CD4-positive, alpha-beta T cell treated with Interleukin-10 for 1 hour (primary cell): ENCODE measurements at regions not wholly inside any gene's neighbourhood (a gene's known extent, or its start where the extent isn't known, plus 50 kb on each side); places are given as distances from the start of the nearest gene placed in this dataset.
A peak's percentile ranks its signal among the peaks of the same experiment; 100 is the strongest.
"Not testable (repeated sequence)": the region's sequence is repeated elsewhere in the genome, so short reads cannot be mapped to it uniquely, and the experiment has no call there.

ENCODE experiments used
- DNase-seq: peaks from one replicate; pipeline ENCODE4 v3.0.0-alpha.2; 2020

DNA sequence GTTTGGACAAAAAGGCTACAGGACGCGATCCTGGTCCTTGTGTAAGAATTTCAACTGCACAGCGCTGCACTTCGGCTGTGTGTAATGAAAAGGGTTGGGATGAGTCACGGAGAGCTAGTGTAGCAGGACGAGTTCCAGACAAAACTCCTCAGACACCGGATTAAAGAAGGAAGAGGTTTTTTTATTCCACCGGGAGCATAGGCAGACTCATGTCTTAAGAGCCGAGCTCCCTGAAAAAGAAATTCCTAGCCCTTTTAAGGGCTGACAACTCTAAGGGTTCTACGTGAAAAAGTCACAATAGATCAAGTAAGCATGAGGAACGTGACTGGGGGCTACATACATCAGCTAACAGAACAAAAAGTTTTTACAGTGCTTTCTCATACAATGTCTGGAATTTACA is 54.8 kb upstream of the FAM90A1 start:
- not testable (repeated sequence) for DNase-seq

DNA sequence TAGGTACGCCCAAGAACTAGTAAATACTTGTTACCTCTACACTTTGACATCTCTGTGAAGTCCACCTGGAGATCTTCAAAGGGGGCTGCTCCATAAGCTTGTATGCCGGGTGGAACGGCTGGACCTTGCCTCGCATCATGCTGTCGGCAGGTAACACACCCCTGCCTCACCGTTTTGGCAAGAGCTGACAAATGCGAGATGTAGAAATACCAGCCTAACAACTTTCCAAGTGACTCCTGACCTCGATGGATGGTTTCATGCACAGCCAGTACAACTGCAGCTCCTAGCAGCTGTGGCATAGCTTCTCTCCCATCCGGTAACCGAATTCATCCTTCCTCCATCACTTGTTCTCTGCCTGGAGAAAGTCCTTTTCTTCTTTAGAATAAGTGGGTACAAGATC is 58.3 kb upstream of the FAM90A1 start:
- DNase-seq, result not testable (repeated sequence)

DNA sequence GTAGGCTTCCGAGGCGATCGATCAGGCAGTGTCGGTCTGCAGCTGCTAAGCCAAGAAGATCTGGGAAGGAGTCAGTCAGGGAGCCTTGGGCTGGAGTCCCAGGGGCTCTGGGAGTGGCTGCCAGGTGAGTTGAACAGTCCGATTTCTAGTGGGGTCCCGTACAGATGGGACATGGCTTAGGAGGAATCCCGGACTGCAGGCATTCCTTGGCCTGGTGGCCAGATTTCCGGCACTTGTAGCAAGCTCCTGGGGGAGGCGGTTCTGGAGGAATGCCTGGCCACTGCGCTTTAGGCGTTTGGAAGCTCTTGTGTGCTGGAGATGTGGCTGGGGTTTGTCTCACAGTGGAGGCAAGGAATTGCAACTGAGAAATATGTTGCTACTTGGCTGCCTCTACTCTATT is 64.3 kb upstream of the FAM90A1 start:
- not testable (repeated sequence) for DNase-seq

DNA sequence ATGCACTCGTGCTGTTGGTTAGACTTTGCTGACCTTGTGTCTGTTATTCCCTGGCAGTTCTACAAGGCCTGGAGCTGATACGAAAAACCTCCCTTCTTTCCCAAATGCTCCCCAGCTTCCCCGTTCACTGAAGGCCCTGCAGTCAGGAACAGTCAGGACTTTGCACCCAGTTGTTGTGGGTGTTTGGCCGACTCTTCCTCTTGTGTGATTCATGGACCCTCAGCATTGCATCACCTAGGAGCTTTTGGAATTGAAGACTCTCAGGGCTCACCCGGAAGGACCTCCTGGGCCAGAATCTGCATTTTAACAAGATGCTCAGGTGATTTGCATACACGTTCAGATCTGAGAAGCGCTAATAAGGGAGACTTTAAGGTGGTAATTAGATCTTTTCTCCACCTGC is 67.2 kb upstream of the FAM90A1 start:
- not testable (repeated sequence) for DNase-seq

DNA sequence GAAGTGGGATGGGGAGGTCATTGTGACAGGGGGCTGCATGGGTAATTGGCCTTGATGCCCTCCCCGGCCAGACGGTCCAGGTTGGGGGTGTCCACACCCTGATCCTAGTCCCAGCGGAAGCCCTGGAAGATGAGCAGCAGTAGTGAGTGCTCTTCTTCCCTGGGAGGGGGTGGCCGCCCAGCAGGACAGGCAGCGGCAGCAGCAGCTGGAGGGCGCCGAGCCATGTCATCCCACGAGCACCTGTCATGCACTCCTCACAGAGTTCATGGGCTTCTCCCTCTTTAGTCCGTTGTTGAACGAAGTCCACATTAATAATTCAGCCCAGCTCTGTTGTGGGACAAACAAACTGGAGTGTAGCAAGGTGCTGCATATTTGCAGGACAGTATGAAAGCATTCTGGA is 81.2 kb upstream of the FAM90A1 start:
- not testable (repeated sequence) for DNase-seq

DNA sequence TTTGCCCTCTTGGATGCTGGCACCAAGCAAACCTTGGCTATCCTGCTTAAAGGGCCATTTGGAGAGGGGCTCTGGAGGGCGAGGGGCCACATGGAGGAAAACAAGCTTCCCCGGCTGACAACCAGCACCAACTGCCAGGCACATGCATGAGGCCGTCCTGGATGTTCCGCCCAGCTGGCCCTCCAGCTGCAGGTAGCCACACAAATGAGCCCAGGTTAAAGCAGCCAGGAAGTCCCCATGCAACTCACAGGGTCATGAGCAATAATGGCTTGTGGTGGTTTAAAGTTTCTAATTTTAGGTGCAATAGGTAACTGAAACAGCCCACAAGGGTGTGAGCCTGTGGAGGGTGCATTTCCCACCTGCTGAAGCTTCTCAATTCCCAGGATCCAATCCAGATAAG is 88.6 kb upstream of the FAM90A1 start:
- DNase-seq, result not testable (repeated sequence)

DNA sequence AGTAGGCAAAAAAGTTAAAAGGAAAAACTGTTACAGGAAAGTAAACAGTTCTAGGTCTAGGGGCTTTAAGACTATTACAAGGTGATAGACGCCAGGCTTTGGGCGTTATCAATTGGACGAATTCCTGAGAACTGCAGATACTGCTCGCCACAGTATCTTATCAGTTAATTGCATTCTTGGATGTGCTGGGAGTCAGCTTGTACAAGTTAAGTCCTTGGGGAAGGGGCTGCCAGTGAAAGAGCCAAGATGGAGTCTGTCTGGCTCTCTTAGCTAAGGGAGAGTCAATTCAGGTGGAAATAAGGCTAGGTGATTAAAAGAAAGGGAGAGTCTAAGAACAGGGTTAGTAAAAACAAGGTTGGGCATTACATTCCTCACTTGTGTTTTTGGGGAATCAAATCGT is 90.3 kb upstream of the FAM90A1 start:
- DNase-seq, result not testable (repeated sequence)

DNA sequence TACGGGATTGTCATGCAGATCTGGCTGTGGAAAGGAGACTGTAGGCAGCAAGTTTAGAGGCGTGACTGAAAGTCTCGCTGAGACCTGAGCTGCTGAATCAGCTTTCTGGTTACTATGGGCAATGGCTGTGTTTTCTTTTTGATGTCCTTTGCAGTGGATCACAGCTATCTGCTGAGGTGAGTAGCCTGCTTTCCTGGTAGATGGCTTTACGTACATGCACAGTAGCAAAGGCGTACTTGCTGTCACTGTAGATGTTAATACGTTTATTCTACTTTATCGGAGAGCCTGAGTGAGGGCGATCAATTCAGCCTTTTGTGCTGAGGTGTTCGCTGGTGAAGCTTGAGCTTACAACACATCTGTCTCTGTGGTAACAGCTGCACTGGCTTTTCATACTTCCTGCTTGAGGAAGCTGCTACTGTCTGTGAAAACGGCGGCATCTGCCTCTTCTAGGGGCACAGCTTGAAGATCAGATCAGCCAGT is 92.9 kb upstream of the FAM90A1 start:
- peak; percentile 71 for DNase-seq

DNA sequence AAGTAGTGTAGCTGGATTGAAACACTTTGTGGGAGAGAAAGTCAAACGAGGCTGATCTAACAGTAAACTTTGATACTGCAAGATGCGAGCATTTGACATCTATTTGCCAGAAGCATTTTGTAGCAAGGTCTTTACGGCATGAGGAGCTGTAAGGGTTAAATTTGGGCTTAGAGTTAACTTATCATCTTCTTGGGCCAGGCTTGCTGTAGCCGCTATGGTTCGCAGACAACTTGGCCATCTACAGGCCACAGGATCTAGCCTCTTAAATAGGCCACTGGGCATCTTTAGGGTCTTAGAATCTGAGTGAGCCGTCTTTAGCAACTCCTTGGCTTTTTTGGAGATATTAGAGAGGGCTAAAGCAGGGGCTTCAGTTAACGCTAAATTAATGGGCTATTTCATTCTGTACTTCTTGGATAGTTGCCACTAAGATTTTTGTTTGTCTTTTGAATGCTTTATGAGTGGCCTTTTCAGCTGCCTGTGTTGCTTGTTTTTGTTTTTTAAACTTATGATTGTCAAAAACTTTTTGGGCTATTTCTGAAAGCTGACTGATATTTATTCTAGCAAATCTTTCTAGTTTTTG is 93.5 kb upstream of the FAM90A1 start:
- DNase-seq, result not testable (repeated sequence)

DNA sequence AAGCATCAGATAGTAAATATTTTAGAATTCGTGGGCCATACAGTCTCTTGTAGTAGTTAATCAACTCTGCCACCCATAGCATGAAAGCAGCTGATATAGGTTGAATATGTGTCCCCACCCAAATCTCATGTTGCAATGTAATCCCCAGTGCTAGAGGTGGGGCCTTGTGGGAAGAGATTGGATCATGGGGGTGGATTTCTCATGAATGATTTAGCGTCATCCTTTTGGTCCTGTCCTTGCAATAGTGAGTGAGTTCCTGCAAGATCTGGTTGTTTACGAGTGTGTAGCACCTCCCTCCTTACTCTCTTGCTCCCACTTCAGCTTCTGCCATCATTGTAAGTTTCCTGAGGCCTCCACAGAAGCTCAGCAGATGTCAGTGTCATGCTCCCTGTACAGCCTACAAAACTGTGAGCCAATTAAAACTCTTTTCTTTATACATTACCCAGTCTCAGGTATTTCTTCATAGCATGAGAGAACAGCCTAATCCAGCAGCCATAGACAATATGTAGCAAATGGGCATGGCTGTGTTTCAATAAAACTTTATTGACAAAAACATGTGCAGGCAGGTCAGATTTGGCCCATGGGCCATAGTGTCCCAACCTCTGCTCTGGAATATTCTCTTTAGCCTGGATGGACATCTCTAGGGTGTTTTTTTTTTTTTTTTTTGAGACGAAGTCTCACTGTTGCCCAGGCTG is 97.9 kb upstream of the FAM90A1 start:
- not testable (repeated sequence) for DNase-seq

DNA sequence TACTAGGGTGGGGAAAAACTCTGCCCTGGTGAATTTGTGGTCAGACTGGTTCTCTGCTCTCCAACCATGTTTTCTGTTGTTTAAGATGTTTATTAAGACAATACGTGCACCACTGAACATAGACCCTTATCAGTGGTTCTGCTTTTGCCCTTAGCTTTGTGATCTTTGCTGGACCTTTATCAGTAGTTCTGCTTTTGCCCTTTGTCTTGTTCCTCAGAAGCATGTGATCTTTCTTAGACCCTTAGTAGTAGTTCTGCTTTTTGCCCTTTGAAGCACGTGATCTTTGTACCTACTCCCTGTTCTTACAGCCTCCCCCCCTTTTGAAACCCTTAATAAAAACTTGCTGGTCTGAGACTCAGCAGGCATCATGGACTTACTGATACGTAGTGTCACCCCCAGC is 101.4 kb upstream of the FAM90A1 start:
- not testable (repeated sequence) for DNase-seq

DNA sequence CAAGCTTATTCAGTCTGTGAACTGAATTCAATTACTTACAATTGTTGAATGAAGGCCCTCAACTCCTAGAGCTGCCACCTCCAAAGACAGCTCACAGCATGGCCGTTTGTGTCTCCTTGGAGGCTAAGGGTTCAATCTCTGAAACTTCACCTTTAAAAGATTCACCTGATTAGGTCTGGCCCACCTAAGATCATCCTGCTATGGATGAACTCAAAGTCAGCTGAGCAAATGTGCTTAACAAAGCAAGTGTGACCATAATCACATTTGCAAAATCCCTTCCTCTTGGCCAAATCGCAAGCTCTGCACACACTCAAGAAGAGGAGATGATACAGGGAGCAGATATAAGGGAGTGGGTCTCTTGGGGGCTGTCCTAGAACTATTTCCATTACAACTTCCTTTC is 105.0 kb upstream of the FAM90A1 start:
- DNase-seq, result not testable (repeated sequence)

DNA sequence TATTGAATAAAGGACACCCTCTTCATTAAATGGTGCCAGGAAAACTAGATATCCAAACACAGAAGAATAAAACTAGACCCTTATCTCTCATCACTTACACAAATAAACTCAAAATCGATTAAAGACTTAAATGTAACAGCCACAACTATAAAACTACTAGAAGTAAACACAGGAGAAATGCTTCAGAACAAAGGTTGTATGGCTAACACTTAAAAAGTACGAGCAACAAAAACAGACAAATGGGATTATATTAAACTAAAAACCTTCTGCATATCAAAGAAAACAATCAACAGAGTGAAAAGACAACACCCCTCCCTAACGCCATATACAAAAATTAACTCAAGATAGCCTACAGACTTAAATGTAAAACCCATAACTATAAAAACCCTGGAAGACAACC is 104.7 kb upstream of the CLEC6A start:
- DNase-seq, result not testable (repeated sequence)

DNA sequence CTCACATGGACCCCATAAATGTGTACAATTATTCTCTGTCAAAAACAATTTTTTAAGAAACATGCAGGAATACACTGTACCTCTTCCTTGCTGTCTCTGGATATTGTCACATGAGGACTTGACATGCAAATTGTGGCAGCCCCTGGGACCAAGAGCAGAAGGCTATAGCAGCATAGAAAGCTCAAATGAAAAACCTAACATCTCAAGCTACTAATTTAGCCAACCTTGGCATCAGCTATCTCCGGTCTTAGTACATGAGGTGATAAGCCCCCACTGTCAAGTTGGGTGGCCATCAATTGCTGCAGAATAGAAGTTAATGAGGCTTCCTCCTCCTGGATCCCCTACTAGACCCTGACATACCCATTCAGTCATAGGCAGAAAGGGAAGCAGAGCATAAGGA is 101.0 kb upstream of the CLEC6A start:
- not testable (repeated sequence) for DNase-seq

DNA sequence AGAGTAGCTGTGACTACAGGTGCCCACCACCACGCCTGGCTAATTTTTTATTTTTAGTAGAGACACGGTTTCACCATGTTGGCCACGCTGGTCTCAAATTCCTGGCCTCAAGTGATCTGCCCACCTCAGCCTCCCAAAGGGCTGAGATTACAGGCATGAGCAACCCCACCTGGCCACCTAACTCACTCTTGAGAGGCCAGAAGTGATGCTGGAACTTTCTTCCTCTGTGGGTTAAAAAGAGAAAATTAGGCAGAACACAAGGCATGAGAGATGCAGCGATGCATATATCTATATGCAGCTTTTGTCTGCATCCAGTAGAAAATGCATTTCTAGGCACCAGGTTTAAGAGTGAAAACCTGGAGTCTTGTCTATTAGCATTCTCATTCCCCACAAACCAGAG is 100.2 kb upstream of the CLEC6A start:
- DNase-seq, result not testable (repeated sequence)

DNA sequence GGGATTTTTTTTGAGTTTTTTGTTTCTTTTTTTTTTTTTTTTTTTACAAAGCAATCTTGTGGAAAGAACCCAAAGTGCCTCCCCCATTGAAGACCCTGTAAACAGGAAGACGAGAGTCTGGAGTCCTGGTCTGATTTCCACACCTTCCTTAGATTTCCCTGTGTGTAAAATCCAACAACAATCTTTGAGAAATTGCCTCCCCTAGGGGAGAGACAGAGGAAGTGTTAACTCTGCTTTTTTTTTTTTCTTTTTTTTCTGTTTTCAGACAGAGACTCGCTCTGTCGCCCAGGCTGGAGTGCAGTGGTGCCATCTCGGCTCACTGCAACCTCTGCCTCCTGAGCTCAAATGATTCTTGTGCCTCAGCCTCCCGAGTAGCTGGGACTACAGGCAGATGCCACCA is 82.0 kb upstream of the CLEC6A start:
- DNase-seq, result not testable (repeated sequence)

DNA sequence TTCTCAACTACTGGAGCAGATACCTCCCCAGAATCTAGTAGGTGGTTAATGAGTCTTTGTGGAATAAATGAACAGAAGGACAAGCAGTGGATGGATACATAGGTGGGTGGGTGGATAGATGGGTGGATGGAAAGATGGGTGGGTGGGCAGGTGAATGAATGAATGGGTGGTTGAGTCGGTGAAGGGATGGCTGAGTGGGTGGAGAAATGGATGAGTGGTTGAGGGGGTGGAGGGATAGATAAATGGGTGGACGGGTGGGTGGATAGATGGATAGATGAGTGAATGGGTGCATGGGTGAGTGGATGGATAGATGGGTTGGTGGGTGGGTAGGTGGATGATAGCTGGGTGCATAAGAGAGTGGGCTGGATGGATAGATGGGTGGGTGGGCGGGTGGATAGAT is 80.6 kb upstream of the CLEC6A start:
- not testable (repeated sequence) for DNase-seq

DNA sequence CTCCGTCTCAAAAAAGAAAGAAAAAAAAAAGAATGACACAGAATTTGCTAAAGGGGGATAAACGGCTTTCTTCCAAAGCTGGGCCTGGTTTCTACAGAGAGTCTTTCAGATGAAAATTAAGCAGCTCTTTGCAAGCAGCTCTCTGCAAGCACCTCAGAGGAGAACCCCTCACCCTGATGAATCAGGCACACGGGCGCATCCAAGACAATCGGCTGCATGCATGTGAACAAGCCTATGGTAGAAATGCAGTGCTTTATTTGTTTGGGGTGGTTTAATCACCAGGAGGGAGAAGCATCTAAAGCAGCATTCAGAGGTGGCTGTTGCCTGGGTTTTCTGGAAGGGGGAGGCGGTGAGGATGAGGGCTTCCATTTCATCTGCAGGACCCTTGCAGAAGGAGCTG is 78.0 kb upstream of the CLEC6A start:
- DNase-seq, result not testable (repeated sequence)

DNA sequence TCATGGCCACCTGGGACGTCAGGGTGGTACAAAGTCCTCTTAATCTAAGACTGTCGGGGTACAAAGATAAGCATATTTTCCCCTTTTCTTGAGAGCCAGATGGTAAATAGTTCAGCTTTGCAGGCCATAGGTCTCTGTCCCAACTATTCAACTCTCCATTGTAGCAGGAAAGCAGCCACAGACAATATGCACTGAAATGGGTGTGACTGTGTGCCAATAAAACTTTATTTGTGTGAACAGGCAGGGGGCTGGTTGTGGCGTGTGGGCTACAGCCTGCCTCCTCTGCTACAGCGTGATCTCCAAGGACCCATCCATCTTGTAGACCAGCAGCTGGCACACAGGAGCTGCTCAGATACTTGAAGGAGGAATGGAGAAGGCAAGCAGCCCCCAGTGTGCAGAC is 73.2 kb upstream of the CLEC6A start:
- not testable (repeated sequence) for DNase-seq

DNA sequence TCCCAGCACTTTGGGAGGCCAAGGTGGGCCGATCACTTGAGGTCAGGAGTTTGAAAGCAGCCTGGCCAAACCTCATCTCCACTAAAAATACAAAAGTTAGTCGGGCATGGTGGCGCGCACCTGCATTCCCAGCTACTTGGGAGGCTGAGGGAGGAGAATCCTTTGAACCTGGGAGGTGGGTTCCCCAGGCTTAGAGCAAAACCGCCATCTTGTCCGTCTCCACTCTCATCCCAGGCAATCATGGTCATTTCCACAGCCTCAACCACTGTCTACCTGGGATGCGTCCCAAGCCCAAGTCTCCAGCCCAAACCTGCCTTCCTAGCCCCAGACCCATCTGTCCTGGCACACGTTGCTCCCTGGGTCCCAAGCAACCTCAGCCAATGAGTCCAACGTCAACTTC is 71.1 kb upstream of the CLEC6A start:
- not testable (repeated sequence) for DNase-seq

DNA sequence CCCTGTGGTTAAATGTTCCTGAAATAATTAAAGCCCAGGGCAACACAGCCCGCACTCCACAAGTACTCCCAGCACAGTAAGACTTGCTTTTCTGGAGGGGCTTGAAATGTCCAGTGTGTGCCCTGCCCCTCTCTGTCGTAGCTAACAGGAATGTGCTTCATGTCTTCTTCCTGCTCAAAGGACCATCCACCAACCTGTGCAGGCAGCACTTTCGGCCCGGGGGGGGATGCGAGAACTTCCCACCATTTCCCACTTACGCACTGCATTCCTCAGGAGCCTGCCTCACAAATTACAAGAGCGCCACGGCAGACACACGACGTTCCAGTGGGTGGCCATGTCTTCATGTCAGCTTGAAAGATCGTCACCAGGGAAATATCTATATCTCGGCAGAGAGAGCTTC is 70.3 kb upstream of the CLEC6A start:
- not testable (repeated sequence) for DNase-seq

DNA sequence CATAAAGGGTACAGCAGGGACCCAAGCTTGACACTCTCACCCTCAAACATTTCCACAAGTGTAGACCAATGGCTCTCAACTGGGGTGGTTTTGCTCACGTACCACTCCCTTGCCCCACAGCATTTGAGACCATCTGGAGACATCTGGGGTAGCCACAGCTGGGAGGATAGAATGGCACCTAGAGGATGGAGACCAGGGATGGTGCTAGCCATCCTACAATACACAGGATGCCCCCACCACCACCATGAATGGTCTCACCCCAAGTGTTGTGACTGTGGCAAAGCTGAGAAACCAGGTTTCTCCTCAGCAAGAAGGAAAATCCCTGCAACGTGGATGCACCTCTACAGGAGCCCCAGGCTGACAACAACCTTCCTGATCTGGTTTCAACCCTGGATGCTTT is 69.1 kb upstream of the CLEC6A start:
- not testable (repeated sequence) for DNase-seq

DNA sequence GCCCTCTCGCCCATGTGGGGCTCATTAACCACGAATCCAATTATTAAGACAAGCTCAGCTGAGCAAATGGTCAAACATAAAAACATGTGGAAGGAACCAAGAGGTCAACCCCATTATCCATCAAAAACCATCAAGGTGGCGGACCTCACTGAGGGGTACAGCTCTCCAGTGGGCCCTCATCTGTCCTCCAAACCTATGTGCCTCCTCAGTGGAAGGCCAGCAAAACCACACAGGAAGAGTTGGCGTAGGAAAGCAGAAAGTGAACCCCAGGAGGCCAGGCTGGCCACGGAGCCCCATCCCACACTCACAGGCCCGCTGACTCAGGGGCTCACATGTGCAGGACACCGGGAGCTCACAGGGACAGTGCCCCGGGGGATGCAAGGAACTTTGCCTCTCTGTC is 66.5 kb upstream of the CLEC6A start:
- DNase-seq, result not testable (repeated sequence)

DNA sequence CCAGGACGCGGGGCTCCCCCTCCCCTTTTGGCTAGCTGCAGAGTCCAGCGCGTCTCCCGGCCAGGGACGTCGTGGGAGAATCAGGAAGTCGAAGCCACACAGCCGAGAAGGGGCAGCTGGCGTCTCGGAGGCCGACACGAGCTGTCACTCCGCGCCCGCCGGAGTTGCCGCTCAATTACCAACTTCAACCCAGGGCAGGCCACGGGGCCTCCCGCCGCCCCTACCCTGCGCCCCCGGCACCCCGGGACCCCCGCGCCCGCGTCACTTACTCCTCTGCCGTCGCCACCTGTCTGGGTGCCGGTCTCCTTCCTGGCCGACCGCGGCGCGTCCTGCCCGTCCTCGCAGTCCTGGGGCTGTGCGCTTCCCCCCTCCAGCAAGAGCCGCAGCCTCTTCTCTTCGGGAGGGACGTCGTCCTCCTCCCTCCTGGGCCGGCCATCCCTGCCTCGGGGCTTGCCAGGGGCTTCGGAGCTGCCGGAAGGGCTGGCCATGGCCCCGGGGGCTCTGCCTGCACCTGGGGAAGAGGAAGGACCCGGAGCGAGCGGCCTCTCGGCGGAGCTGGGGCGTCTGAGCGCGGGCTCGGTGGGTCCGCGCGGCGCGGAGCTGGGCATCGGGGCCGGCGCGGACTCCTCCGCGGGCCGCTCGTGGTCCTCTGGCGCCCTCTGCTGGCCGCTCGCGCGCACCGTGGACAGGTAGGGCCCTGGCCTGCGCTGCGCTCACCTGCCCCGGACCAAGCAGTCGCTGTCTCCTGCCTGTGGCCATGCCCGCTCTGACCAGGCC is 65.6 kb upstream of the CLEC6A start:
- DNase-seq, result not testable (repeated sequence)
